Neural cell (in vitro differentiated cells): ENCODE measurements at regions not wholly inside any gene's neighbourhood (a gene's known extent, or its start where the extent isn't known, plus 50 kb on each side); places are given as distances from the start of the nearest gene placed in this dataset.

ENCODE experiments used
- EP300 ChIP-seq: fragments of 450-650 bp; conservative IDR thresholded peaks from 2 replicates; pipeline ENCODE4 v1.6.1; 2014; ENCODE audit warnings: antibody characterized with exemption, mild to moderate bottlenecking, moderate library complexity; ENCODE audit not compliant: poor library complexity, severe bottlenecking
- MXI1 ChIP-seq: fragments of 450-650 bp; conservative IDR thresholded peaks from 2 replicates; pipeline ENCODE4 v1.6.1; 2014; ENCODE audit warnings: antibody characterized with exemption, mild to moderate bottlenecking; ENCODE audit not compliant: poor library complexity, severe bottlenecking
- POLR2AphosphoS5 ChIP-seq: IDR thresholded peaks from 2 replicates; pipeline ENCODE4 v1.6.1; 2012
- RAD21 ChIP-seq: fragments of 450-650 bp; conservative IDR thresholded peaks from 2 replicates; pipeline ENCODE4 v1.6.1; 2014; ENCODE audit warnings: antibody characterized with exemption, mild to moderate bottlenecking, moderate library complexity
- SMC3 ChIP-seq: fragments of 450-650 bp; conservative IDR thresholded peaks from 2 replicates; pipeline ENCODE4 v1.6.1; 2014; ENCODE audit warnings: antibody characterized with exemption, mild to moderate bottlenecking, moderate library complexity; ENCODE audit not compliant: poor library complexity
- TAF1 ChIP-seq: IDR thresholded peaks from 2 replicates; pipeline ENCODE4 v1.6.1; 2012; ENCODE audit warnings: low read depth
- TF ChIP-seq, protein P1 (sequence below): fragments of 450-650 bp; IDR thresholded peaks from 2 replicates; pipeline ENCODE4 v1.5.1; 2014; ENCODE audit warnings: antibody characterized with exemption, mild to moderate bottlenecking, moderate library complexity; ENCODE audit not compliant: poor library complexity, severe bottlenecking
- TF ChIP-seq, protein P2 (sequence below): IDR thresholded peaks from 2 replicates; pipeline ENCODE4 v1.6.1; 2012; ENCODE audit warnings: borderline replicate concordance

DNA sequence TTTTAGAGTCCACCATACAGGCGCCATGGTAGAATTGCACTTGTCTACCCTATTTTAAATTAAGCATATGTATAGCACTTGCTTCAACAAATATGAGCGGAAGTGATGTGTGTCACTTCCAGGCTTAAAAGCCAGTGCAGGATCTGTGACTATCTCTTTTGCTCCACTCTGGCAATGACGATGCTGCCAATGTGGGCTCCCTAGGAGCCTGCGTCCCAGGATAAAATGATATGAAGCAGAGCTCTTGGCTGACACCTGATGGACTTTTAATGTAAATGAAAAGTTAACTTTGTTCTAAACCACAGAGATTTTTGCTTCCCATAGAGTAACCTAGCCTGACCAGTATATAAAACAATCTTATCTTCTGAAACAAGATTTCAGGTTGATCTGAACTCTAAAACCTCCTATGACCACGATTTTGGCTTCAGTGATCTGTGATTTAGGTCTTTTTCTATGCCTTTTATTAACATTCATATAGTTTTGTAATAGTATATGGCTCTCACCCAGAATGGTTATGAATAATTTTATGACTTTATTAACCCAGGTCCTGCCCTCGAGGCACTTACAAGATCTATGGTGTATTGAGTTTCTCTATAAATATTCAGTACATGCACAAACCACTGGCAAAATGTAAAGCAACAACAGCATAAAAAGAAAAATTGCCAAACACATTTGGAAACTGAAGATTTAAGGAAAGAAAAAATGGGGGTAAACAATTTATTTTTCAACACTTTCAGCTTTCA, 422.5 kb upstream of the PIK3C3 start:
- TF ChIP-seq, protein P1, sequence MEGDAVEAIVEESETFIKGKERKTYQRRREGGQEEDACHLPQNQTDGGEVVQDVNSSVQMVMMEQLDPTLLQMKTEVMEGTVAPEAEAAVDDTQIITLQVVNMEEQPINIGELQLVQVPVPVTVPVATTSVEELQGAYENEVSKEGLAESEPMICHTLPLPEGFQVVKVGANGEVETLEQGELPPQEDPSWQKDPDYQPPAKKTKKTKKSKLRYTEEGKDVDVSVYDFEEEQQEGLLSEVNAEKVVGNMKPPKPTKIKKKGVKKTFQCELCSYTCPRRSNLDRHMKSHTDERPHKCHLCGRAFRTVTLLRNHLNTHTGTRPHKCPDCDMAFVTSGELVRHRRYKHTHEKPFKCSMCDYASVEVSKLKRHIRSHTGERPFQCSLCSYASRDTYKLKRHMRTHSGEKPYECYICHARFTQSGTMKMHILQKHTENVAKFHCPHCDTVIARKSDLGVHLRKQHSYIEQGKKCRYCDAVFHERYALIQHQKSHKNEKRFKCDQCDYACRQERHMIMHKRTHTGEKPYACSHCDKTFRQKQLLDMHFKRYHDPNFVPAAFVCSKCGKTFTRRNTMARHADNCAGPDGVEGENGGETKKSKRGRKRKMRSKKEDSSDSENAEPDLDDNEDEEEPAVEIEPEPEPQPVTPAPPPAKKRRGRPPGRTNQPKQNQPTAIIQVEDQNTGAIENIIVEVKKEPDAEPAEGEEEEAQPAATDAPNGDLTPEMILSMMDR: peak; percentile 34
- TF ChIP-seq TAF1 (no peak), RAD21 (peak; percentile 15), POLR2AphosphoS5 (no peak), EP300 (no peak), SMC3 (no peak), MXI1 (no peak)
- TF ChIP-seq, protein P2, sequence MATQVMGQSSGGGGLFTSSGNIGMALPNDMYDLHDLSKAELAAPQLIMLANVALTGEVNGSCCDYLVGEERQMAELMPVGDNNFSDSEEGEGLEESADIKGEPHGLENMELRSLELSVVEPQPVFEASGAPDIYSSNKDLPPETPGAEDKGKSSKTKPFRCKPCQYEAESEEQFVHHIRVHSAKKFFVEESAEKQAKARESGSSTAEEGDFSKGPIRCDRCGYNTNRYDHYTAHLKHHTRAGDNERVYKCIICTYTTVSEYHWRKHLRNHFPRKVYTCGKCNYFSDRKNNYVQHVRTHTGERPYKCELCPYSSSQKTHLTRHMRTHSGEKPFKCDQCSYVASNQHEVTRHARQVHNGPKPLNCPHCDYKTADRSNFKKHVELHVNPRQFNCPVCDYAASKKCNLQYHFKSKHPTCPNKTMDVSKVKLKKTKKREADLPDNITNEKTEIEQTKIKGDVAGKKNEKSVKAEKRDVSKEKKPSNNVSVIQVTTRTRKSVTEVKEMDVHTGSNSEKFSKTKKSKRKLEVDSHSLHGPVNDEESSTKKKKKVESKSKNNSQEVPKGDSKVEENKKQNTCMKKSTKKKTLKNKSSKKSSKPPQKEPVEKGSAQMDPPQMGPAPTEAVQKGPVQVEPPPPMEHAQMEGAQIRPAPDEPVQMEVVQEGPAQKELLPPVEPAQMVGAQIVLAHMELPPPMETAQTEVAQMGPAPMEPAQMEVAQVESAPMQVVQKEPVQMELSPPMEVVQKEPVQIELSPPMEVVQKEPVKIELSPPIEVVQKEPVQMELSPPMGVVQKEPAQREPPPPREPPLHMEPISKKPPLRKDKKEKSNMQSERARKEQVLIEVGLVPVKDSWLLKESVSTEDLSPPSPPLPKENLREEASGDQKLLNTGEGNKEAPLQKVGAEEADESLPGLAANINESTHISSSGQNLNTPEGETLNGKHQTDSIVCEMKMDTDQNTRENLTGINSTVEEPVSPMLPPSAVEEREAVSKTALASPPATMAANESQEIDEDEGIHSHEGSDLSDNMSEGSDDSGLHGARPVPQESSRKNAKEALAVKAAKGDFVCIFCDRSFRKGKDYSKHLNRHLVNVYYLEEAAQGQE: no peak
